Ascending aorta (tissue), 2 donors: ENCODE measurements at regions not wholly inside any gene's neighbourhood (a gene's known extent, or its start where the extent isn't known, plus 50 kb on each side); places are given as distances from the start of the nearest gene placed in this dataset.

ENCODE experiments used
- DNase-seq, 2 donors: peaks; one replicate each; pipeline ENCODE4 v3.0.0-alpha.2; 2019; ENCODE audit warnings: low spot score in 2 of 2
- H3K27ac ChIP-seq, 2 donors: fragments of 200-600 bp; sonication (generic); one replicate each; pipeline ENCODE4 v1.5.1; 2016 to 2017; ENCODE audit warnings: mild to moderate bottlenecking in 1 of 2
- H3K27me3 ChIP-seq: fragments of 200-600 bp; sonication (generic); one replicate; pipeline ENCODE4 v1.5.1; 2017
- H3K36me3 ChIP-seq, 2 donors: fragments of 200-600 bp; sonication (generic); one replicate each; pipeline ENCODE4 v1.5.1; 2016
- H3K4me1 ChIP-seq, 2 donors: fragments of 200-600 bp; sonication (generic); one replicate each; pipeline ENCODE4 v1.5.1; 2016 to 2017; ENCODE audit warnings: mild to moderate bottlenecking in 1 of 2
- H3K4me3 ChIP-seq, 2 donors: fragments of 200-600 bp; sonication (generic); one replicate each; pipeline ENCODE4 v1.5.1; 2016 to 2017; ENCODE audit warnings: mild to moderate bottlenecking in 1 of 2
- H3K9me3 ChIP-seq, 2 donors: fragments of 200-600 bp; sonication (generic); one replicate each; pipeline ENCODE4 v1.5.1; 2016
- intact Hi-C: fragments of 100-400 bp; cut with DNase I; formaldehyde crosslinking; loops from one replicate; pipeline ENCODE4 v1.15.1; 2023
- TF ChIP-seq, protein P1 (sequence below), 3 experiments: fragments of 200-600 bp in 2 of 3; fragments of 450-650 bp in 1 of 3; sonication (generic) in 2 of 3; IDR thresholded peaks; one replicate each; pipeline ENCODE4 v1.5.1; 2016 to 2019; ENCODE audit warnings: antibody characterized with exemption in 3 of 3, mild to moderate bottlenecking in 1 of 3, moderate library complexity in 1 of 3

DNA sequence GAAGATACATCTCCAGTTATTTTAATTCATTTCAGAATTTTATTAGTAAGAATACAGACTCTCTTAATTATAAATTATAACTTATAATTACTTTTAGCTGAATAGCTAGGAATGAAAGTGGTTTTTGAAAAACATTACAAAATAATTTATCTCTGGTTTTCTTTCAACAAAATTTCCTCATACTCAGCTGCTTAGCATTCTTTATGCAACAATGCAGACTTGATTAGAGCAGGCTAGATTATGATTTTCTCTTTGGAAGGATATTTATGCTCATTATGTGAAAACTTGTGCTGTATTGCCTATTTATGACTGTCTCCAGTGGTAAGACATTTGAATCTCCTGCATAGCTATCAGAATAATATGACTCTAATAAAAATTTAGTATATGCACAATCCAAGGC lies 2023.7 kb downstream of the C4orf33 start:
- H3K4me3 ChIP-seq = no peak overlapping the region
- no peaks in the 10 kb centered on the region for H3K36me3 ChIP-seq
- TF ChIP-seq, protein P1, sequence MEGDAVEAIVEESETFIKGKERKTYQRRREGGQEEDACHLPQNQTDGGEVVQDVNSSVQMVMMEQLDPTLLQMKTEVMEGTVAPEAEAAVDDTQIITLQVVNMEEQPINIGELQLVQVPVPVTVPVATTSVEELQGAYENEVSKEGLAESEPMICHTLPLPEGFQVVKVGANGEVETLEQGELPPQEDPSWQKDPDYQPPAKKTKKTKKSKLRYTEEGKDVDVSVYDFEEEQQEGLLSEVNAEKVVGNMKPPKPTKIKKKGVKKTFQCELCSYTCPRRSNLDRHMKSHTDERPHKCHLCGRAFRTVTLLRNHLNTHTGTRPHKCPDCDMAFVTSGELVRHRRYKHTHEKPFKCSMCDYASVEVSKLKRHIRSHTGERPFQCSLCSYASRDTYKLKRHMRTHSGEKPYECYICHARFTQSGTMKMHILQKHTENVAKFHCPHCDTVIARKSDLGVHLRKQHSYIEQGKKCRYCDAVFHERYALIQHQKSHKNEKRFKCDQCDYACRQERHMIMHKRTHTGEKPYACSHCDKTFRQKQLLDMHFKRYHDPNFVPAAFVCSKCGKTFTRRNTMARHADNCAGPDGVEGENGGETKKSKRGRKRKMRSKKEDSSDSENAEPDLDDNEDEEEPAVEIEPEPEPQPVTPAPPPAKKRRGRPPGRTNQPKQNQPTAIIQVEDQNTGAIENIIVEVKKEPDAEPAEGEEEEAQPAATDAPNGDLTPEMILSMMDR (IDR thresholded peaks at IDR 0.05) = no peak
- H3K9me3 ChIP-seq = no peaks in the 10 kb centered on the region
- intact Hi-C loops = no loop called here
- H3K27ac ChIP-seq = no peak overlapping the region
- no peaks in the 10 kb centered on the region for H3K4me1 ChIP-seq
- no peak for DNase-seq
- no peaks in the 10 kb centered on the region for H3K27me3 ChIP-seq

DNA sequence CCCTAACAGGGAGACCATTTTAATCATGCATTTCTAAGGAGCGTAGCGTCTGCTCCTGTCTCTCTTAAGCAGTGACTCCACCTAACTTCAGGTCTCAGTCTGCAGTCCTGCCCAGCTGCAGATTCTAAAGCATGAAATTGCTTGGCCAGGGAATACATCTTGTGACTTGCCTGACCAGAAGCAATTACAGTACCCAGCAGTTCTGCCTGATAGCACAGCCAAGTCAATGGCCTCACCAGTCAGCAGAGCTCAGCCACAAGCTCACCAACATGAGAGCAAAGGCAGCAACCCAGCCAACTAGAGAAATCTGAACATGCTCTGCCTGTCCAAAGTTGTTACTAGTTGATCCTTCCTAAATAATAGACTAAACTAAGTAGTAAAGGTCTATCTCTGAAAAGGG lies 2011.9 kb upstream of the PCDH10 start:
- no peaks in the 10 kb centered on the region for H3K36me3 ChIP-seq
- no peak for DNase-seq
- TF ChIP-seq, protein P1 (IDR thresholded peaks at IDR 0.05) = no peak
- H3K4me3 ChIP-seq = no peak overlapping the region
- H3K4me1 ChIP-seq = no peaks in the 10 kb centered on the region
- H3K27me3 ChIP-seq = no peaks in the 10 kb centered on the region
- H3K27ac ChIP-seq = no peak overlapping the region
- intact Hi-C loops = no loop called here
- H3K9me3 ChIP-seq = no peaks in the 10 kb centered on the region

DNA sequence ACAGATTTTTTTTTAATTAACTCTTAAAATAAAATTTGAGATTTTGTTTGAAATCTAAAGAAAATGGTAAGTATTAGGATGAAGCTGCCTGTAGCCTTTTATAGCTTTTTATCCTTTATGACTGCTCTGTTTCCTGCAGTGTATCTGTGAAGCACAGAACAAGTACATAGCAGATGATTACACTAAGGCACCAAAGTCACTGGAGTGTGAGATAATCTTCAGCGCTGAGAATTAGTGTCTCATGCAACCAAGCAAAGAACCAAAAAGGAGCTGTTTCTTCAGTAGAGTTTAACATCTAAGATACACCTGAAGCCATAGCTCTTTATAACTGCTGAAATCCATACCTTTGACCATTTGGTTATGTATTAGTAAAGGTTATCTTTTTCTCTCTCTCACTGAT lies 1989.8 kb upstream of the PCDH10 start:
- no peaks in the 10 kb centered on the region for H3K36me3 ChIP-seq
- no peak overlapping the region for H3K4me3 ChIP-seq
- H3K9me3 ChIP-seq = no peaks in the 10 kb centered on the region
- TF ChIP-seq, protein P1 (IDR thresholded peaks at IDR 0.05) = no peak
- intact Hi-C loops = no loop called here
- H3K4me1 ChIP-seq = no peaks in the 10 kb centered on the region
- H3K27ac ChIP-seq = no peak overlapping the region
- DNase-seq = no peak
- no peaks in the 10 kb centered on the region for H3K27me3 ChIP-seq

- H3K36me3 ChIP-seq = no peaks in the 10 kb centered on the region
- DNase-seq = no peak
- H3K4me1 ChIP-seq = no peaks in the 10 kb centered on the region
- H3K4me3 ChIP-seq = no peak overlapping the region
- TF ChIP-seq, protein P1 (IDR thresholded peaks at IDR 0.05) = no peak
- H3K9me3 ChIP-seq = no peaks in the 10 kb centered on the region
- no peaks in the 10 kb centered on the region for H3K27me3 ChIP-seq
- no peak overlapping the region for H3K27ac ChIP-seq
- intact Hi-C loops = no loop called here
Observed at GRCh38 chr4:131192318-131192717, 1956.8 kb upstream of the PCDH10 start.

DNA sequence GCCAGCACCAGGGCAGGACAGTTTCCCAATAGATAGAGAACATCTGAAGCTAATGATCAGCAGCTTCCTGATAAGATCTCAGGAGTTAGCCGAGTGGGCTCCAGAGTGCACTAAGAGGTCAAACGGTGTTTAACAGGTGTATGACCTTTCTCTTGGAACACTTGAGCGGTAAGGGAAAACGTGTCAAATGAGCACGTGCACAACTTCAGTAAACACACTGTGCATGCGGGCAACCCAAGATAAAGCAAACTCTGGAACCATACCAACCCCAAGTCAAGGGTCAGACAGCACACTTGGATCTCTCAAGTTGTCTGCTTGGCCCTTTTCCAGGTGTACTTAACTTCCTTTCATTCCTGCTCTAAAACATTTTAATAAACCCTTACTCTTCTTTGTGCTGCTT lies 1941.5 kb upstream of the PCDH10 start:
- Histone ChIP-seq H3K27ac (no peak overlapping the region), H3K4me1 (no peaks in the 10 kb centered on the region), H3K36me3 (no peaks in the 10 kb centered on the region), H3K4me3 (no peak overlapping the region), H3K9me3 (no peaks in the 10 kb centered on the region), H3K27me3 (no peaks in the 10 kb centered on the region)
- no peak for DNase-seq
- TF ChIP-seq, protein P1 (IDR thresholded peaks at IDR 0.05) = no peak
- intact Hi-C loops = no loop called here

GRCh38 chr4:131248314-131248713 lies 1900.8 kb upstream of the PCDH10 start:
- H3K4me1 ChIP-seq = no peaks in the 10 kb centered on the region
- H3K9me3 ChIP-seq = no peaks in the 10 kb centered on the region
- H3K27ac ChIP-seq = no peak overlapping the region
- TF ChIP-seq, protein P1 (IDR thresholded peaks at IDR 0.05) = no peak
- H3K36me3 ChIP-seq = no peaks in the 10 kb centered on the region
- intact Hi-C loops = no loop called here
- no peak for DNase-seq
- no peak overlapping the region for H3K4me3 ChIP-seq
- H3K27me3 ChIP-seq = no peaks in the 10 kb centered on the region
